Iris pigment epithelial cell (primary cell): ENCODE measurements at regions not wholly inside any gene's neighbourhood (a gene's known extent, or its start where the extent isn't known, plus 50 kb on each side); places are given as distances from the start of the nearest gene placed in this dataset.
A peak's percentile ranks its signal among the peaks of the same experiment; 100 is the strongest.

Experiments used
- DNase-seq: peaks from one replicate; pipeline ENCODE4 v3.0.0-alpha.2; 2011; ENCODE audit warnings: low read depth

DNA sequence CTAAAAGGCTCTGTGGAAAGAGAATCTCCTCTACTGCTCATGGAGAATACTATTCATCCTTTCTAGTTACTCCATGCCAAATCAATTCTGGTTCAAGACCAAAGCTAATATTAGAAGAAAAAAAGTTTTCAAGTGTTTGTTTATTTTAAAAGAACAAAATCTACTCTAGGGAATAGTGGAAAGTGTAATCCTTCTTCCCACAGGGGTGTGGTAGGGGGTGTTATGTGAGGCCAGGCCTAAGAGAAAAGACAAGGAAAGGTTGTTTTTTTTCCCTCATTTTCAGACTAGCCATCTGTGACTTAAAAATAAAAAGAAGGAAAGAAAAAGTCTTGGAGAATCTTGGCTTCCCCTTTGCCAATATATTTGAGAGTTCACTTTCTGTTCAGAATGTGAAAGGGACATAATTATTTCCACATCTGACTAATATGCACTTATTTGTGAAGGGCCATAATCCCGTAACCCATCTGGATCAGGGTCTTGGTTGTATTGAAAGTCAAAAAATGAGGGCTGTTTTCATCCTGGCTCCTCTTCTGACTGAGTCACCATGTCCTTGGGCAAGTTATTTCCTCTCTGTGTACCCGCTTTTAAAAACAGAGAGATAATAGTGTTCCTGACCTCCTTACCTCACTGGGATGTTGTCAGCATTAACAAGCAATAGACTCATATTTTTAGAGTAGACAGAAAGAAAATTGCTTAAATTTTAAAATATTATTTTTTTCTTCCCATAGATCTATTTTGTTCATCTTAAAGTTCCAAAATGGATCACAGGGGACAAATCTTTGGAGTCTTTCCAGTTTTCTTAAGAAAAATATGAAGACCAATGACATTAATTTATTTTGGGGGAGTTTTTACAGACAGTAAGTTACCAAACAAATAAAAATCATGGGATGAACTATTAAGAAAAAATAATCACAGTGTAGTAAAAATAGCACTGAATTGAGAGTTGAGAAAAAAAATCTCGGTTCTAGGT, 233.7 kb downstream of the IBTK start:
- peak; percentile 93 for DNase-seq

DNA sequence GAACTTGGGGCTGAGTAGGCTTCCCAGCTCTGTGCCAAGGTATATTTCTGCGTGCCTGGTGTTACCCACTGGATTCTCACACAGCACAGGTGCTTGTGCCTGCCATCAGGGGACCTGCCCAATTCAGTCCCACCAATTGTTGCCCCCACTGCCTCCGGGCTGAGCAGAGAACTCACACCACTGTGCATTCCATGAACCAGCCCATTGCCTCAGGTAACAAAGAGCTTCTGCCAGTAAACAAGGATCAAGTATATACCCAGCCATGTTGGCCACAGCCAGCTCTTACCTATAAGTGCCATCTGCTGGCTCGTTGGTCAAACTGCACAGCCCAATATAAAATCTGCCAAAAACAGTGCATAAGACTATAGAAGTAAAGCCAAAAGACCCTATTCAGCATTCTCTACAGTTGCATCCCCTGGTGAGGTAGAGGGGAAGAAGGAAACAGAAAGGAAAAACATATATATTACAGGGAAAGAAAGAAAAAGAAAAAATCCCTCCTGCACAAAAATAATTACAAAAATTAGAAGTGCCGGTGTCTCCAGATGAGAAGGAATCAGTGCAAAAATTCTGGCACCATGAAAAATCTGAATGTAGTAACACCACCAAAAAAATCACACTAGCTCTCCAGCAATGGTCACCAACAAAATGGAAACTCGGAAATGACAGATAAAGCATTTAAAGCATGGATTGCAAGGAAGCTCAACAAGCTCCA, 241.4 kb downstream of the IBTK start:
- DNase-seq, result peak; percentile 62

DNA sequence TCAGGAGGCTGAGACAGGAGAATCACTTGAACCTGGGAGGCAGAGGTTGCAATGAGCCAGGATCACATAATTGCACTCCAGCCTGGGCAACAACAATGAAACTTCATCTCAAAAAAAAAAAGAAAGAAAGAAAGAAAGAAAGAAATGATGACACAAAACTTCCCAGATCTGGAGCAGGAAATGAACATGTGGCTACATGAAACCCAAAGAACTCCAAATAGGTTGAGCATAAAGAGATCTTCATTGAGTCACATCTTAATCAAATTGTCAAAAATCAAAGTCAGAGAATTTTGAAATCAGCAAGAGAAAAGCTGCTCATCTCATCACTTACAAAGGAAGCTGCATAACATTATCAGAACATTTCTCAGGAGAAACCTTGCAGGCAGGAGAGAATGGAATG, 247.0 kb downstream of the IBTK start:
- DNase-seq, result no peak

- DNase-seq, result no peak
Measured at GRCh38 chr6:81999826-82000225, 247.3 kb upstream of the TENT5A start.

GRCh38 chr6:81999270-81999669, 246.8 kb upstream of the TENT5A start:
- DNase-seq, result peak; percentile 43

DNA sequence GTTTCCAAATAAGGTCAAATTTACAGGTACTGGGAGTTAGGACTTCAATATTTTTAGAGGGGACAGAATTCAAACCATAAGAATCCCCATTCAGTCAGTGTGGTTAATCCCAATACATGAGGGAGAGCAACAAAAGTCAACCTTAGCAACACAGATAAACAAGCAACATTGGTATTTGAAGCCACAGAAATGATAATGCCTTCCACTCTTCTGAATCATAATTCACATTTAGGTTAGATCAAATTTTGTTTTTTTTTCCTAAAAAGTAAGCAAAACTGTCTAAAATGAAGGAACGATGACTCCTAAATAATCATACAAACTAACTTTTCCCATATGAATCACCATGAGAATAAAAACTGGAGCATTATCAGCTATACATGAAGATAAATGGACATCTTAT, 246.0 kb upstream of the TENT5A start:
- DNase-seq, result peak; percentile 87

DNA sequence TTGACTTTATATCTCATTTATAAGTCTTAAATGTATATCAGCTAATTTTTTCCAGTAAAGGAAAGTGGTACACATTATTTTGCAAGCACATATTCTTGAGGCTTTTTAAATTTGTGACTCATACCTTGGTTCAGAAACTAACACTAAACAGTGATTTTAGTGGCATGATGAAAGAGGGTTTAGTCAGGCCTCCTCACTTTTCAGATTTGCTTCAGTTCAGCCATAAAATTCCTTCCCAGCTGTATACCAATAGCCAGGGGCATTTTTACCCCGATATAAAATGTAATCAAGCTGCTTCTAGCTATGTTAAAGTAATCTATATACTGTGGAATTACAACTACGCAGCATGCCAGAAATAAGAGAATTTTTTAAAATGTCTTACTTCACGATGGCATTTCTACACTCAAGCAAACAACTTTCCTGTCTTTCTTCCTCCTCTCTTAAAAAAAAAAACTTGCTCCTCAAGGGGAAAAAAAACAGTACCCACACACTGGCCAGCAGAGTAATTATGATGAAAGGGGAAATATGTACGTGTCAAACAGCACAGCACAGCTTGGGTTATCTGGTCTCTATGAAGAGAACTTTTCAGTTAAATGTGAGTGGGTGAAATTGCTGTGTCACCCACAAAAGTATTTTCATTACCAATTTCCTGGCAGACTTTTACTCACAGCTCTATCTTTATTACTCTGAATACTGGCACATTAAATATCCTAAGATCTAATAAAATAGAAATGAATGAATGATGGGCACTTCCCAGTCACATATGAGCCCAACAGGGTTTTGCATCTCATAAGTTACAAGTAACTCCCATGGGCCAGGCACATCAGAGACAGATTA, 244.8 kb upstream of the TENT5A start:
- DNase-seq, result peak; percentile 93

DNA sequence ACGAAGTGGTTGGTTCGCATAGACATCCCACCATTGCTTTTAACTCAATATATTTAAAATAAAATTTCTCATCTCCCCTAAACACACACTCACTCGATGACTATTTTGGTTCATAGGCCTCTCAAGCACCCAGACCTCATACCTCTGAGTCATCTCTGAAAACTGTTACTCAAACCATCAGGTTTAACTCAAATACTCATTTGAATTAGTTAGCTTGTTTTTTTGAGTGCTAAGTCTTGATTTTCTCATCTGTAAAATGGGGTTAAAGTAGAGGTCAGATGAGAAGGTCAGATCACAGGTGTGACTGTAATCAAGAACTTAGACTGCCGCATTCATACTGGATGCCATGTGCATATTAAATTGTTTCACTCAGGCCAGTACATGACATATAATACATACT, 243.9 kb upstream of the TENT5A start:
- peak; percentile 92 for DNase-seq

DNA sequence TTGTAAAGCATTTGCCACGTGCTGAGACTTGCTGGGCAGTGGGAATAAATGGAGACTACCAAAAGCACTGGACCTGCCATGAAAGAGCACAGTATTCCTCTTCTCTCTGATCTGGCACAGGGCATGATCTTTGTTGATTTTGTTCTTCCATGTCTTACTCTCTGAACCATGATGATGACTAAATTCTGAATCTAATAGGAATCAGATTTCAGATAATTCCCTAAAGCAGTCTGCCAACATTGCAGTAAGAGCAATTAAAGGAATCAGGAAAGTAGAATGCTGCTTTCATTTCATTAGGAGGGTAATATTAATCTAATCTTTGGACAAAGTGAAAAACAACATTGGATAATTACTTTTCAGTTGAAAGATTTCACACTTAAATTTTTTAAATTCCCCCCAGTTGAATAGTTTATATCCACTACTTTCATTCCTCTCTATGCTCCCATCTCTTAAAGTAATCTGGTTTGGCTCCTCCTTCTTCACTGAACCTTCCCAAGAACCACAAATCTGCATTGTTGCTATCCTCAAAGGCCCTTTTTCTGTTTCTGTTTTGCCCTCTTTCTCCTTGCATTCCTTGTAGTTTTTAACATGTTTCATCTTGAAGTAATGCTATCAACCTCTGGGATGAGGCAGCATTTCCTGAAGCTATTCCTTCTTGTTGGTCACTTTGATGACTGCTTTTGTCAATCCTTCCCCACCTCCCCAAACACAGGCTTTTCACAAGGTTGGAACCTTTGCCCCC, 243.2 kb upstream of the TENT5A start:
- DNase-seq, result peak; percentile 68

DNA sequence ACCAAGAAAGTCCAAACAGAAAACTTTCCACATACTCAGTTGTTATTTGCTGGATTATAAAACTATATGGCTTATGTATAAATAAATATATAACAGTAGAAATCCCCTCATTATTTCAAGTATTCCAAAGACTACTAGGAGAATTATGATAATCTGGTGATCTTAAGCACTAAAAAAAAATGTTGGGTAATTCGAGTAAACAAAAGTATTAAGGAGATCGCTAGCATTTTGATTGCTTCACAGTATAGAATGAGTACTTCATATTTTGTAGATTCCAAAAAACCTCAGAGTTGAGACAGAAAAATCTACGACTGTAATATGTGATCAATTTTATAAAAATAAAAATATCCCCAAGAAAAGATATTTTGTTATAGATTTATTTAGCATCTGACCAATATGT, 236.4 kb upstream of the TENT5A start:
- peak; percentile 73 for DNase-seq

GRCh38 chr6:81988446-81988845, 236.0 kb upstream of the TENT5A start:
- peak; percentile 65 for DNase-seq

DNA sequence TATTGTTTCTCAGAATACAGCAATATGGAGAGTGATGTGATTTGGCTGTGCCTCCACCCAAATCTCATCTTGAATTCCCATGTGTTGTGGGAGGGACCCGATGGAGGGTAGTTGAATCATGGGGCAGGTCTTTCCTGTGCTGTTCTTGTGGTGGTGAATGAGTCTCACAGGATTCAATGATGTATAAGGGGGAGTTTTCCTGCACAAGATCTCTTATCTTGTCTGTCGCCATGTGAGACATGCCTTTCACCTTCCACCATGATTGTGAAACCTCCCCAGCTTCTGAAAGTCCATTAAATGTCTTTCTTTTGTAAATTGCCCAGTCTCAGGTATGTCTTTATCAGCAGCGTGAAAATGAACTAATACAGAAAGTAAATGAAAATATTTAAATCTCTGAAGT, 234.8 kb upstream of the TENT5A start:
- peak; percentile 48 for DNase-seq

DNA sequence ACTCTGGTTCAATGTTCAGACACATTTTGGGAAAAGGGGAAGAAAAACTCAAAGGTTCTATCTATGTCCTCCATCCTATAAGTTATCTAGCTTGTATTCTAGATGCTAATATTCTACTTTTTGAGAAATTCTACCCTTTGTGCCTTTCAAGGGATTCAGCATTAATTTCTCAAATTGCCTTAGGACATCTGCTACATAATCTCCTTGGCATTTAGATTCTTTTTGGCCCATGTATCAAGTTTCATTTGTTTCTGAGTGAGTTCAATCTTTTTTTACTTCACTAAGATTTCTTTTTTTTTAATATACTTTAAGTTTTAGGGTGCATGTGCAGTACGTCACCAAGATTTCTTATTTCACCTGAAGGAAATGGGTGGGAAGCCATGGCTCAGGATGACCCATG, 232.7 kb upstream of the TENT5A start:
- peak; percentile 59 for DNase-seq

GRCh38 chr6:81984599-81984998, 232.1 kb upstream of the TENT5A start:
- no peak for DNase-seq

GRCh38 chr6:81981812-81982211, 229.3 kb upstream of the TENT5A start:
- peak; percentile 83 for DNase-seq

- no peak for DNase-seq
Measured at GRCh38 chr6:81979767-81980166, 227.3 kb upstream of the TENT5A start.

- DNase-seq, result no peak
Measured at GRCh38 chr6:81979329-81979728, 226.8 kb upstream of the TENT5A start.

DNA sequence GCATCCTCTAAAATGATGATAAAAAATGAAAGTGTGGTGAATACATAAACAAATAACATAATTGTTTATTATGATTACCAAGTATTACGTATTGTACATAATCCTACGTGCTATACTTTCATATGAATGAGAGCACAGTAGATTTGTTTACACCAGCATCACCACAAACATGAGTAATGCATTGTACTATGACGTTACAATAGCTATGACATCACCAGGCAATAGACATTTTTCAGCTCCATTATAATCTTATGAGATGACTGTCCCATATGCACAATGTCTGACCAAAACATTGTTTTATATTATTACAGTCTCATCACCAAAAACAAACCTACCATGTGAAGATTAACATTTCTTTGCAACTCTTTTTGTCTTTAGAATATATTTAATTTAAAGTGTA, 225.7 kb upstream of the TENT5A start:
- DNase-seq, result no peak

DNA sequence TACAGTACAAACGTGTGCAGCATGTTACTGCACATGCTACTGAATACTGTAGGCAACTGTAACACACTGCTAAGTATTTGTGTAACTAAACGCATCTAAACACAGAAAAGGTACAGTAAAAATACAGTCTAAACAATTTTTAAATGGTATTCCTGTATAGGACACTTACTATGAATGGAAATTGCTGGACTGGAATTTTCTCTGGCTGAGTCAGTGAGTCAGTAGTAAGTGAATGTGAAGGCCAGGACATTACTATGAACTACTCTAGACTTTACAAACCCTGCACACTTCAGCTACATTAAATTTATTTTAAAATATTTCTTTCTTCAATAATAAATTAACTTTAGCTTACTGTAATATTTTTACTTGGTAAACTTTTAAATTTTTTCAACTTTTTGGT, 225.0 kb upstream of the TENT5A start:
- peak; percentile 74 for DNase-seq

- DNase-seq, result no peak
Measured at GRCh38 chr6:81969814-81970213, 217.3 kb upstream of the TENT5A start.

GRCh38 chr6:81969011-81969410, 216.5 kb upstream of the TENT5A start:
- DNase-seq, result no peak

- DNase-seq, result no peak
Measured at GRCh38 chr6:81966968-81967367, 214.5 kb upstream of the TENT5A start.
